ENCODE measurements at regions not wholly inside any gene's neighbourhood (a gene's known extent, or its start where the extent isn't known, plus 50 kb on each side); places are given as distances from the start of the nearest gene placed in this dataset.
"Not testable (repeated sequence)": the region's sequence is repeated elsewhere in the genome, so short reads cannot be mapped to it uniquely, and the experiment has no call there.

DNA sequence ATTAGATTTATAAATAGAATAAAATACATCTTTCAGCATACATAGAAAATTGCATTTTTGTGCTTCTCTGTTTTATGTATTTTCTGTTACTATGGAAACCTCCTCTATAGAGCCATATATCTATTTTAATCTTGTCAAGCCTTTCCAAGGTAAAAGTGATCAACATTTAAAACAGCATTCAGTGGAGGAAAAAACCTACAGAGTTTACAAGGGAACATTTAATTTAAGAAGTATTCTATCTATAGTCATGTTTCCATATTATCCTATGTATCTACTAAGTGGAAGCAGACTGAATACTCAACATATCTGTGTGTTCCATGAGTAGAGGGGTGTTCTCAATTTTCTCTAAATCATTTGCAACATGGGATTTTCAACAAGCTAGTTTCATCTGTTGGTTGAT, 791.4 kb downstream of the CDH18 start:
- DNase-seq (ENCODE audit: low read depth, low spot score): no peak

DNA sequence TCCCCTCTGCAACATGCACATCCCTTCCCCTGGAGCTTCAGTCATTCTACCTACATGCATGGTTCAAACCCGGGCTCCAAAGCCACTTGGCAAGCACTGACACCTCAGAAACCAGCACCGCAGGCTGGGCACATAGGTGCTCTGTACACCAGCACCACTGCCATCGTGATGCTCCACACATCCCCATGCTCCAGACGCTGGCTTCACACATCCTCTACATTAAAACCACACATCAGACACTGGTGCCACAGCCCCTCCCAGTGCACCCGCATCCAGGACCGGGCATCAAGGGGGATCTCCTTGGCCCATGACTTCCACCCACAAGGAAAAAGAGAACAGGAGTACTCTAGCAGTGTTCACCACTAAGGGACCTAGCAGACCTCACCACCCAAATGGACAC, 787.7 kb downstream of the CDH18 start:
- no peak for DNase-seq (ENCODE audit: low read depth, low spot score)

DNA sequence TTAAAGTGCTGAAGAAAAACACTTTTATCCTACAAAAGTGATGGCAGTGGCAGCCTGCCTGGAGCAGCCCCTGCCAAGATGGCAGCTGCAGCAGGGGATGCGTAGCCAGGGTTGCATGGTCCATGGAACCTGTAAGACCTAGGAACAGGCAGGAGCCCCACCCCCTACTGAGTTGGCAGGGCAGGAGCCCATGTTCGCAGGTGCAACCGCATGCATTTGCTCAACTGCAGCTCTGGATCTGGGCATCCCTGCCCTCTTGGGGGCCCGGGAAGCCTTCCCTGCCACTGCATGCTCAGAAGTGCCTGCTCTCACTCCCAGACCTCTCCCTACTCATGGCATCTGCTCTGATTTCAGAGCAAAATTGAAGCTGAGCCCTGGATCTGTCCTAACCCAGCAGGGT, 779.6 kb downstream of the CDH18 start:
- DNase-seq (ENCODE audit: low read depth, low spot score): no peak

DNA sequence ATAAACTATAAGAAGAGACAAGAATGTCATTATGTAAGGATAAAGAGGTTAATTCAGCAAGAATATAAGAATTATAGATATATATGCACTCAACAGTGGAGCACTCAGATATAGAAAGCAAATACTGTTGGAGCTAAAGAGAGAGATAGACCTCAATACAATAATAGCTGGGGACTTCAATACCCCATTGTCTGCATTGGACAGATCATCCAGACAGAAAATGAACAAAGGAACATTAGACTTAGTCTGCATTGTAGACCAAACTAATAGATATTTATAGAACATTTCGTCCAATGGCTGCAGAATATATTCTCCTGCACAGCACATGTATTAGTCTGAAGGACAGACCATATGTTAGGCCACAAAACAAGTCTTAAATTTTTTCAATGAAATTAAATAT, 777.1 kb downstream of the CDH18 start:
- DNase-seq (ENCODE audit: low read depth, low spot score): no peak

DNA sequence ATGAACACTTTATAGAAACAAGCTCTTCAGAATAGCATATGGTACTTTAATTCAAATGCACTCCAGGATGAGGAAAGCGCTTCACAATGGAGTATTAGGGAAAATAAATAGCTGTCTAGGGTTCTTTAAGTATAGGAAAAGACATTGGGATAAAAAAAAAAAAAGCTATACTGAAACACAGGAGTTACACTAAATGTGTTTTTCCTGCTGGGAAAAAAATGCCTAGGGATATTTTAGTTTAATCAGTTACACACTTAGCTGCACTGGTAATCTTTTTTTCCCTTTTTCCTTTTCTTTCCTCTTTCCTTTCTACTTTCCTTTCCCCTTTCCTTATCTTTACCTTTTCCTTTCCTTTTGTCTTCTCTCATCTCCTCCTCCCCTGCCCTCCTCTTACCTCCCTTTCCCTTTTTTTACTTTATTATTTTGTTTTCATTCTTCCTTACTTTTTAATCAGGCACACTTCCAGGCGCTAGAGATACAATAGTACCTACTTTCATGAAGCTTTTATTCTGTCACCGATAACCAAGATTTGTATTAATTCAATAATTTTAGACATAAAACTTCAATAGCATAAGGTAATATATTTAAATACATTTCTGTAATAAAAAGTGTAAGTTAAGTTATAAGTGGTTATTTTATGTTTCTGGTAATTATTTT, 758.7 kb downstream of the CDH18 start:
- DNase-seq (ENCODE audit: low read depth, low spot score): no peak

DNA sequence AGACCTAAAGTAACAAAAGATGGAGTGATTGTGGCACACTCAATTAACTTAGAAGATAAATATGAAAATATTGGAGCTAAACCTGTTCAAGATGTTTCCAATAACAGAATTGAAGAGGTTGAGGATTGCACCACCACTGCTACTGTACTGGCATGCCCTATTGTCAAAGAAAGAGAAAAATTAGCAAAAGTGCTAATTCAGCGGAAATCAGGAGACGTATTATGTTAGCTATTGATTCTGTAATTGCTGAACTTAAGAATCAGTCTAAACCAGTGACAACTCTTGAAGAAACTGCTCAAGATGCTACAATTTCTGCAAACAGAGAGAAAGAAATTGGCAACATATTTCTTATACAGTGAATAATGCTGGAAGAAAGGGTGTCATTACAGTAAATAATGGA, 754.4 kb downstream of the CDH18 start:
- no peak for DNase-seq (ENCODE audit: low read depth, low spot score)

DNA sequence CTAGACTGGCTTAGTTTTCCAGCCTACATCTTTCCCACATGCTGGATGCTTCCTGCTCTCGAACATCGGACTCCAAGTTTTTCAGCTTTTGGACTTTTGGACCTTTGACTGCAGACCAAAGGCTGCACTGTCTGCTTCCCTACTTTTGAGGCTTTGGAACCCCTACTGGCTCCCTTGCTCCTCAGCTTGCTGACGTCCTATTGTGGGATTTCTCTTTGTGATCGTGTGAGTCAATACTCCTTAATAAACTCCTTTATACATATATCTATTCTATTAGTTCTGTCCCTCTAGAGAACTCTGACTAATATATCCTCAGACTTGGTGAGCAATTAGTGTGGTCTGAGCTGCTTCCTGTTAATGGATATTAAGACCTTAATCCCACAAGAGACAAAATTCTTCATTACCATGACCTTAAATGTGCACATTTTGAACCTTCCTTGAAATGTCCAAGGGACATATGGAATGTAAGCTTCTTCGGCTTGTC, 752.9 kb downstream of the CDH18 start:
- peak; percentile 10 for DNase-seq (ENCODE audit: low read depth, low spot score)

DNA sequence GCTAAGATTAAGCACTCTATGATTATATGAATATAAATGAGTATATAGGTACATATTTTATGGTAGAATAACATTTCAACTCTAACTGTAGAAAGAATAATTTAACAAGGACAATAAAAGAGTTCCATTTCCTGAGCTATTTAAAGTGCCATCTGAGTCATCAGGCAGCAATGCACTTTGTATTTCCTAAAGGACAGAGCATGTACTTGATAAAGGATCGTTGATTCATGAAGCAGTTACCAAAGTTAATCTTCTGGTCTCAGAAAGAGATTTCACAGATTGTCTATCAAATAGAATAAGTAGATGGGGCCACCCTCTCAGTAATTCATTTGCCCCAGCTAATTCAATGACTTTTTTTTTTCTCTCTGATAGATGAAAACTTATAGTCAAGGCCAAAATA, 747.8 kb downstream of the CDH18 start:
- peak; percentile 69 for DNase-seq (ENCODE audit: low read depth, low spot score)

DNA sequence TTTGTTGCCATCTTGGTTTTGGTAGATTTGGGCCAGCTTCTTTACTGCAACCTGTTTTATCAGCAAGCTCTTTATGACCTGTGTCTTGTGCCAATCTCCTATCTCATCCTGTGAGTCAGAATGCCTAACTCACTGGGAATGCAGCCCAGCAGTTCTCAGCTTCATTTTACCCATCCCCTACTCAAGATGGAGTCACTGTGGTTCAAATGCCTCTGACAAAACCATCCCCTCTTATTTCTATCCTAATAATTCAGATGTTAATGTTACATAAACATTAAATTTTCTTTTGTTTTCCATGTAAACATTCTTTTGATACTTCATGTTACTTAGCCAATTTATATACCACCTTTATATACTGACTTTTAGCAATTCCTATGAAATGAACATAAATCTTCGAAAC, 746.3 kb downstream of the CDH18 start:
- DNase-seq (ENCODE audit: low read depth, low spot score): peak; percentile 17

DNA sequence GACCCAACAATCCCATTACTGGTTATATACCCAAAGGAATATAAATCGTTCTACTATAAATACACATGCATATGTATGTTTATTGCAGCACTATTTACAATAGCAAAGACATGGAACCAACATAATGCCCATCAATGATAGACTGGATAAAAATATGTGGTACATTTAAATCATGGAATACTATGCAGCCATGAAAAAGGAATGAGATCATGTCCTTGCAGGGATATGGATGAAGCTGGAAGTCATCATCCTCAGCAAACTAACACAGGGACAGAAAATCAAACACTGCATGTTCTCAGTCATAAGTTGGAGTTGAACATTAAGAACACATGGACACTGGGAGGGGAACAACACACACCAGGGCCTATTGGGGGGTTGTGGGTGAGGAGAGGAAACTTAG, 741.8 kb downstream of the CDH18 start:
- DNase-seq (ENCODE audit: low read depth, low spot score): not testable (repeated sequence)

DNA sequence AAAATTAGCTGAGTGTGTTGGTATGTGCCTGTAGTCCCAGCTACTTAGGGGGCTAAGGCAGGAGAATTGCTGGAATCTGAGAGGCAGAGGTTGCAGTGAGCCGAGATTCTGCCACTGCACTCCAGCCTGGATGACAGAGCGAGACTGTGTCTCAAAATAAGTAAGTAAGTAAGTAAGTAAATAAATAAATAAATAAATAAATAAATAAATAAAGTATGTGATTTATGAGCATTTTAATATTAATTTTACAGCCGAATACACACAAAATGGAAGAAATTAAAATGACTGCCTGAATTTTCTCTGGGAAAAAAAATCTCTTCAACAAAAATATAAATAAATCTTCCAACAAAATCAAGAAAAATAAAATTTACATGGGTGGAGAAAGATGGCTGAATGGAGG, 740.7 kb downstream of the CDH18 start:
- no peak for DNase-seq (ENCODE audit: low read depth, low spot score)

DNA sequence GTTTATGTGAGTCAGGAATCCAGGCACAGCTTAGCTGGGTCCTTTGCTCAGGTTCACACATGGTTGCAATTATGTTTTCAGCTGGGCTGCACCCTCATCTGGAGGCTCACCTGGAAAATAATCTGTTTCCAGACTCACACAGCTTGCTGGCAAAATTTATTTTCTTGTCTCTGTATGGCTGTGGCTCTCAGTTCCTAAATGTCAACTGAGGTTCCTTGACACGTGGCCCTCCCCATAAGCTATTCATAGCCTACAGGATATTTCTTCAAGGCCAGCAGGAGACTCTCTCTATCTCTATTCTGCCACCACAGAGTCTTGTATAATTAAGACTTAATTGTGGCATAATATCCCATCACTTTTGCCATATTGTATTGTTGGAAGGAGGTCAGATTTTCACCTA, 732.0 kb downstream of the CDH18 start:
- no peak for DNase-seq (ENCODE audit: low read depth, low spot score)

DNA sequence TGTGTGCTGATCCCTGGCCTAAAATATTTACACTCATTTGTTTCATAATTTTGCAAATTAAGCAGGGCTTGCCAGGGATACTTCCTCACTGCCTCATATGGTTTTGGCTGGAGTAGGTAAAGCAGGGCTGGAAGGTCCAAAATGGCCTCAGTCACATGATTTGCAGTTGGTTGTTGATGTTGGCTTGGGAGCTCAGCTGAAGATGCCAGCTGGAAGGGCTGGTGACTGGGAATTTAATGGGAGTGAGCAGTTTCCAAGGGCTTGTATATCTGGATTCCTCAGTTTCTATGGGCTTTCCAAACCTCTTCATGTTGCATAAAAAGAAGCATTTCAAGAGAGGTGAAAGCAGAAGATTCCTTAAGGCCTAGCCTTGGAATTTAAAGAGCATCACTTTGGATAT, 729.3 kb downstream of the CDH18 start:
- DNase-seq (ENCODE audit: low read depth, low spot score): peak; percentile 46

DNA sequence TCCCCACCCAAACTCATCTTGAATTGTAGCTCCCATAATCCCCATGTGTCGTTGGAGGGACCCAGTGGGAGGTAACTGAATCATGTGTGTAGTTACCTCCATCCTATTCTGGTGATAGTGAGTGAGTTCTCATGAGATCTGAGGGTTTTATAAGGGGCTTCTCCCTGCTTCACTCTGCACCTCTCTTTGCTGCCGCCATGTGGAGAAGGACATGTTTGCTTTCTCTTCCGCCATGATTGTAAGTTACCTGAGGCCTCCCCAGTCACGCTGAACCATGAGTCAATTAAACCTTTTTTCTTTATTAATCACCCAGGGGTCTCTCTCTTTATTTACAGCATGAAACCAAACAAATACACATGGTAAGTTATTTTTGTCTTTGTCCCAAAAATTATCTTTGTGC, 726.1 kb downstream of the CDH18 start:
- no peak for DNase-seq (ENCODE audit: low read depth, low spot score)

DNA sequence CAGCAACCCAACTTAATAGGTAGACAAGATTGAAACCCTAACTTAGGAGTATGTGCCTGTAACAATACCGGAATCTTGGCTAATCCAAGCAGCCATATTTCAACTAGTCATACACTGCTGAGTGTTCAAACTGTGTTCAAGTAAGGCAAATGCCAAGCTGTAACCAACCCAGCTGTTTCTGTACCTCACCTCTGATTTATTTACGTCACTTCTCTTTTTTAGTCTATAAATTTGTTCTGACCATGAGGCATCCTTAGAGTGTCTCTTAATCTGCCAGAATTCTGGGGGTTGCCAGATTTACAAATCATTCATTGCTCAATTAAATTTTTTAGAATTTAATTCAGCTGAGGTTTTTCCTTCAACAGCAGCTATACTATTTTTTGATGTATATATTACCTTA, 723.2 kb downstream of the CDH18 start:
- no peak for DNase-seq (ENCODE audit: low read depth, low spot score)

DNA sequence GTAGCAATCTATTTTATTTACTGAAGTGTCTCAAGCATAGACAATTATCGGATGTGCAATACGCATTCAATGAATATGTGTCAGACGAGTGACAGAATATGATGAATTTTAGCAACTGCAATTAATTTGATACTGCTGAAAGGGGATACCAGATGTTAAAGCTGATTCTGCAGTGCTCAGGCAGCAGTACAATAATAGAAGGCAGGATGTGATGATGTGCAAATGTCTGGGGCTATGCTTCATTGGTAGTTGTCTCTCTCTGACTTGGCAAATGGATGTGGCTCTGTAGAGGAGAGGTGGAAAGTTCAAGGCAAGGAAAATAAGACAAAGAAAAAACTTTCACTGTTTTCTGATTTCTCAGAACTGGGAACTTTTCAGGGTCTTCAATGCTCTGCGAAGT, 721.2 kb downstream of the CDH18 start:
- DNase-seq (ENCODE audit: low read depth, low spot score): no peak

DNA sequence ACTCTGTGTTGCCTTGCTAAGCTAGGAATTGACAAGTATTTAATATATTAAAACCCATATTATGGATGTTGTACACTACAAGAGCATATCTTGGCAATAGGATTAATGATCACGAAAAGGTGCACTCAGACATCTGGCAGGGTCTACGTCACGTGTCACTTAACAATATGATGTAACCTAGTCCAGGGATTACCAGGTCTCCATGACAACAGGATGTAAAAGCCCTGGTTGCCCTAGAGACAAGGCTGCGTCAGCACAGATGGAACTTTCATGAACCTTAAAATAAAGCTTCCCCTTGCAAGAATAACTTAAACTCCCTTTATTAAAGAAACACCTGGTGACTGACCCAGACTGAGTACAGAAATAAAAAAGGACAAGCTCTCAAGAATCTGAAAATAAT, 717.8 kb downstream of the CDH18 start:
- DNase-seq (ENCODE audit: low read depth, low spot score): no peak

DNA sequence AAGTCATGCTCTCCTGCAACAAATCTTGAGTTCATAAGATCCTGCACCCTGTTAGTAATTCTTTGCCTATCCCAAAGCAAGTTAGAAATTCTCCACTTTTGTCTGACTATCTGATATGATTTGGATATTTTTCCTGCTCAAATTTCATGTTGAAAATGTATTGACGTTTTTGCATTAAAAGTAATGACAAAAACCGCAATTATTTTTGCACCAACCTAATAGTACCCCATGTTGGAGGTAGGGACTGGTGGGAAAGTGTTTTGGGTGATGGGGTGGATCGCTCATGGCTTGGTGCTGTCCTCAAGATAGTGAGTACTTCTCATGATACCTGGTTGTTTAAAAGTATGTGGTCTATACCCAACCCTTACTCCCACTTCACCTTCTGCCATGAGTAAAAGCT, 713.4 kb downstream of the CDH18 start:
- DNase-seq (ENCODE audit: low read depth, low spot score): no peak

DNA sequence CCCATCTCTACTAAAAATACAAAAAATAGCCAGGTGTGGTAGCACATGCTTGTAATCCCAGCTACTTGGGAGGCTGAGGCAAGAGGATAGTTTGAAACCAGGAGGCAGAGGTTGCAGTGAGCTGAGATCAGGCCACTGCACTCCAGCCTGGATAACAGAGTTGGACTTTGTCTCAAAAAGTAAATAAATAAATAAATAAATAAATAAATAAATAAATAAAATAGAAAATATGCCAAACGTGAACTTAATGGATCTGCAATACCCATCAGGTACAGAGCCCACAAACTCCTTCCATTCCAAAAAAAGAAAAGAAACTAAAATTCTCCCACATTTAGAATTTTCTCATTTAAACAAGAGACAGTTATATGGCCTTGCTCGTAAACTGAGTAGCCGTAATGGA, 702.7 kb downstream of the CDH18 start:
- no peak for DNase-seq (ENCODE audit: low read depth, low spot score)

DNA sequence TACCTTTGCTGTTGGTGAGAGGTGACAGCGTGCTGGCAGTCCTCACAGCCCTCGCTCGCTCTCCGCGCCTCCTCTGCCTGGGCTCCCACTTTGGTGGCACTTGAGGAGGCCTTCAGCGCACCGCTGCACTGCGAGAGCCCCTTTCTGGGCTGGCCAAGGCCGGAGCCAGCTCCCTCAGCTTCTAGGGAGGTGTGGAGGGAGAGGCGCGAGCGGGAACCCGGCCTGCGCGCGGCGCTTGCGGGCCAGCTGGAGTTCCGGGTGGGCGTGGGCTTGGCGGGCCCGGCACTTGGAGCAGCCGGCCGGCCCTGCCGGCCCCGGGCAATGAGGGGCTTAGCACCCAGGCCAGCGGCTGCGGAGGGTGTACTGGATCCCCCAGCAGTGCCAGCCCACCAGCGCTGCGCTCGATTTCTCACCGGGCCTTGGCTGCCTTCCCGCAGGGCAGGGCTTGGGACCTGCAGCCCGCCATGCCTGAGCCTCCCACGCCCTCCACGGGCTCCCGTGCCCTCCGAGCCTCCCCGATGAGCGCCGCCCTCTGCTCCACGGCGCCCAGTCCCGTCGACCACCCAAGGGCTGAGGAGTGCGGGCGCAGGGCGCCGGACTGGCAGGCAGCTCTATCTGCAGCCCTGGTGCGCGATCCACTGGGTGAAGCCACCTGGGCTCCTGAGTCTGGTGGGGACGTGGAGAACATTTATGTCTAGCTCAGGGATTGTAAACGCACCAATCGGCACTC, 700.3 kb downstream of the CDH18 start:
- DNase-seq (ENCODE audit: low read depth, low spot score): not testable (repeated sequence)

DNA sequence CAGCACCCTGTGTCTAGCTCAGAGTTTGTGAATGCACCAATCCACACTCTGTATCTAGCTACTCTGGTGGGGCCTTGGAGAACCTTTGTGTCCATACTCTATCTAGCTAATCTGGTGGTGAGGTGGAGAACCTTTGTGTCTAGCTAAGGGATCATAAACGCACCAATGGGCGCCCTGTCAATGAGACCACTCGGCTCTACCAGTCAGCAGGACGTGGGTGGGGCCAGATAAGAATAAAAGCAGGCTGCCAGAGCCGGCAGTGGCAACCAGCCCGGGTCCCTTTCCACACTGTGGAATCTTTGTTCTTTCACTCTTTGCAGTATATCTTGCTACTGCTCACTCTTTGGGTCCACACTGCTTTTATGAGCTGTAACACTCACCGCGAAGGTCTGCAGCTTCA, 699.7 kb downstream of the CDH18 start:
- not testable (repeated sequence) for DNase-seq (ENCODE audit: low read depth, low spot score)

DNA sequence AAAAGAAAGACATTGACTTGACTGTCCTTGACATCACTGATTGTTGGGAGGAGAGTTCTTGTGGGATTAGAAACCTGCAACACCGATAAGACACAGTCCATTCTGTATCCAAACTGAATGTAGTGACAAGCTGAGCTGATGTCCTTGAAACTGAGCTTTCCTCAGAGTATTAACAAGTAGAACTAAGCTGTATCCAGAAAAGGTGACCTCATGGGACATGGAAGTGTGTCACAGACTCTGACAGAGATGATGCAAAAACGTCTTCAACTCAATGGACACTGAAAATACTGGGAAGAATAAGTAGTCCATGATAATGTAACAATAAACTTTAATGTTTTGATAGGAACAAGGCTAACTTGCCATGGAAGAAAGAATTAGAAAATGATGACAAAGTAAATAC, 690.1 kb downstream of the CDH18 start:
- DNase-seq (ENCODE audit: low read depth, low spot score): no peak

DNA sequence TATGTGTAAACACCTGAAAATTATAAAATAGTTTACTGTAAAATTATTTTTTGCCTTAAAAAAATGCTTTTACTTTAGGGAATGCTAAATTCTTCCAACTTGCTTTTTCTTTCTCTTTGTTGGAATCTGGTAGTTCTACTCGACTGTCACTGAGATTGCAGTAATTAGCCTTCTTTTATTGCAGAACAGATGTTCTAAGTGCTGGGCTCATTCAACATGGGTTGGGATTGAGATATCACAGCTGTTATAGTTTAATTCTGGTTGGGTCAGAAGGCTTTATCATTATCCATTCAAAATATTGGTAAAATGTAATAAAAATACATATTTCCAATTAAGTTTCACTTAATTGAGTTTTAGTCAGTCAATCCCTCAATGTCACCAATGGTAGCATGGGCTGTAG, 686.7 kb downstream of the CDH18 start:
- no peak for DNase-seq (ENCODE audit: low read depth, low spot score)

DNA sequence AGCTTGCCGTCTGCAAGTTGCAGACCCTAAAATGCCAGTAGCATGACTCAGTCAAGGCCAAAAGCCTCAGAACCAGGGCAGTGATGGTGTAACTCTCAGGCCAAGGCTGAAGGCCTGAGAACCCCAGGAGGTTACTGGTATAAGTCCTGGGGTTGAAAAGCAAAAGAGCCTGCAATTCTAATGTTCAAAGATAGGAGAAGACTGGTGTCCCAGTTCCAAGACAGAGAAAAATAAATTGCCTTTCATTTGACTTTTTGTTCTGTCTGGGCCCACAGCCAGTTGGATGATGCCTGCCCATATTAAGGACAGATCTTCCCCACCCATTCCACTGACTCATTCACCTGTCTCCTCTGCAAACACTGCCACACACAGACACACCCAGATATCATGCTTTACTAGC, 673.2 kb downstream of the CDH18 start:
- DNase-seq (ENCODE audit: low read depth, low spot score): peak; percentile 43
